Panc1 (cell line): ENCODE measurements at regions not wholly inside any gene's neighbourhood (a gene's known extent, or its start where the extent isn't known, plus 50 kb on each side); places are given as distances from the start of the nearest gene placed in this dataset.
"Not testable (repeated sequence)": the region's sequence is repeated elsewhere in the genome, so short reads cannot be mapped to it uniquely, and the experiment has no call there.

Experiments used
- POLR2AphosphoS5 ChIP-seq: IDR thresholded peaks from 2 replicates; pipeline ENCODE4 v1.6.1; 2012; ENCODE audit warnings: mild to moderate bottlenecking, low read depth, low read length, moderate library complexity
- TF ChIP-seq, protein P1 (sequence below): fragments of 450-650 bp; IDR thresholded peaks from 2 replicates; pipeline ENCODE4 v1.5.1; 2017; ENCODE audit warnings: mild to moderate bottlenecking

DNA sequence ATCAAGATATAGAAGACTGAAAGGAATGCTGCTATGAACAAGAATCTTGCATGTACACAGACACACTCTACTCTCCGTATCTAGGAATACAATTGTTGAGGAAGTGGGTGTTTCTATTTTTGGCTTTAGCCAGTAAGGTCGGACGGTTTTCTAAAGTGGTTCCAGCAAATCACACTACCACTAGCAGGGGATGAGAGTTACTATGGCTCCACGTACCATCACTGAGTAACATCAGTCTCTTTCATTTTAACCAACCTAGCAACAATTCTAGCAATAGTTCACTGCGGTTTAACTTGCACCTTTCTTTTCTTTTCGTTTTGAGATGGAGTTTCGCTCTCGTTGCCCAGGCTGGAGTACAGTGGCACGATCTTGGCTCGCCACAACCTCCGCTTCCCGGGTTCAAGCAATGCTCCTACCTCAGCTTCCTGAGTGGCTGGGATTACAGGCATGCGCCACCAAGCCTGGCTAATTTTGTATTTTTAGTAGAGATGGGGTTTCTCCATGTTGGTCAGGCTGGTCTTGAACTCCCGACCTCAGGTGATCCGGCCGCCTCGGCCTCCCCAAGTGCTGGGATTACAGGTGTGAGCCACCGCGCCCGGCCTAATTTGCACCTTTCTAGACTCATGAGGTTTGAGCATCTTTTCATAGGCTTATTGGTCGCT is 103.2 kb upstream of the ZNF746 start:
- TF ChIP-seq, protein P1, sequence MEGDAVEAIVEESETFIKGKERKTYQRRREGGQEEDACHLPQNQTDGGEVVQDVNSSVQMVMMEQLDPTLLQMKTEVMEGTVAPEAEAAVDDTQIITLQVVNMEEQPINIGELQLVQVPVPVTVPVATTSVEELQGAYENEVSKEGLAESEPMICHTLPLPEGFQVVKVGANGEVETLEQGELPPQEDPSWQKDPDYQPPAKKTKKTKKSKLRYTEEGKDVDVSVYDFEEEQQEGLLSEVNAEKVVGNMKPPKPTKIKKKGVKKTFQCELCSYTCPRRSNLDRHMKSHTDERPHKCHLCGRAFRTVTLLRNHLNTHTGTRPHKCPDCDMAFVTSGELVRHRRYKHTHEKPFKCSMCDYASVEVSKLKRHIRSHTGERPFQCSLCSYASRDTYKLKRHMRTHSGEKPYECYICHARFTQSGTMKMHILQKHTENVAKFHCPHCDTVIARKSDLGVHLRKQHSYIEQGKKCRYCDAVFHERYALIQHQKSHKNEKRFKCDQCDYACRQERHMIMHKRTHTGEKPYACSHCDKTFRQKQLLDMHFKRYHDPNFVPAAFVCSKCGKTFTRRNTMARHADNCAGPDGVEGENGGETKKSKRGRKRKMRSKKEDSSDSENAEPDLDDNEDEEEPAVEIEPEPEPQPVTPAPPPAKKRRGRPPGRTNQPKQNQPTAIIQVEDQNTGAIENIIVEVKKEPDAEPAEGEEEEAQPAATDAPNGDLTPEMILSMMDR, result not testable (repeated sequence)
- TF ChIP-seq POLR2AphosphoS5, result not testable (repeated sequence)
